NB4 (cell line): ENCODE measurements at regions not wholly inside any gene's neighbourhood (a gene's known extent, or its start where the extent isn't known, plus 50 kb on each side); places are given as distances from the start of the nearest gene placed in this dataset.
A peak's percentile ranks its signal among the peaks of the same experiment; 100 is the strongest.

Experiments
- DNase-seq: peaks from one replicate; pipeline ENCODE4 v3.0.0; 2010; ENCODE audit warnings: low read depth
- H3K4me3 ChIP-seq: one replicate; pipeline ENCODE4 v1.5.1; 2011; ENCODE audit warnings: mild to moderate bottlenecking, low read depth, low read length, moderate library complexity
- MYC ChIP-seq: IDR thresholded peaks from 2 replicates; pipeline ENCODE4 v1.6.1; 2011; ENCODE audit warnings: low read depth, low read length
- POLR2A ChIP-seq: IDR thresholded peaks from 2 replicates; pipeline ENCODE4 v1.6.1; 2011; ENCODE audit warnings: mild to moderate bottlenecking; ENCODE audit not compliant: insufficient read length; ENCODE audit errors: extremely low read depth
- TF ChIP-seq, protein P1 (sequence below): IDR thresholded peaks from 2 replicates; pipeline ENCODE4 v1.6.1; 2011; ENCODE audit warnings: low read depth, low read length
- TF ChIP-seq, protein P2 (sequence below): IDR thresholded peaks from one replicate; pipeline ENCODE4 v1.5.1; 2012; ENCODE audit warnings: low read depth, low read length

GRCh38 chr6:25064006-25064405 is 128.2 kb upstream of the RIPOR2 start:
- DNase-seq: no peak
- no peak overlapping the region for H3K4me3 ChIP-seq
- TF ChIP-seq MYC (no peak), POLR2A (no peak)
- TF ChIP-seq, protein P1, sequence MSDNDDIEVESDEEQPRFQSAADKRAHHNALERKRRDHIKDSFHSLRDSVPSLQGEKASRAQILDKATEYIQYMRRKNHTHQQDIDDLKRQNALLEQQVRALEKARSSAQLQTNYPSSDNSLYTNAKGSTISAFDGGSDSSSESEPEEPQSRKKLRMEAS: no peak
- TF ChIP-seq, protein P2, sequence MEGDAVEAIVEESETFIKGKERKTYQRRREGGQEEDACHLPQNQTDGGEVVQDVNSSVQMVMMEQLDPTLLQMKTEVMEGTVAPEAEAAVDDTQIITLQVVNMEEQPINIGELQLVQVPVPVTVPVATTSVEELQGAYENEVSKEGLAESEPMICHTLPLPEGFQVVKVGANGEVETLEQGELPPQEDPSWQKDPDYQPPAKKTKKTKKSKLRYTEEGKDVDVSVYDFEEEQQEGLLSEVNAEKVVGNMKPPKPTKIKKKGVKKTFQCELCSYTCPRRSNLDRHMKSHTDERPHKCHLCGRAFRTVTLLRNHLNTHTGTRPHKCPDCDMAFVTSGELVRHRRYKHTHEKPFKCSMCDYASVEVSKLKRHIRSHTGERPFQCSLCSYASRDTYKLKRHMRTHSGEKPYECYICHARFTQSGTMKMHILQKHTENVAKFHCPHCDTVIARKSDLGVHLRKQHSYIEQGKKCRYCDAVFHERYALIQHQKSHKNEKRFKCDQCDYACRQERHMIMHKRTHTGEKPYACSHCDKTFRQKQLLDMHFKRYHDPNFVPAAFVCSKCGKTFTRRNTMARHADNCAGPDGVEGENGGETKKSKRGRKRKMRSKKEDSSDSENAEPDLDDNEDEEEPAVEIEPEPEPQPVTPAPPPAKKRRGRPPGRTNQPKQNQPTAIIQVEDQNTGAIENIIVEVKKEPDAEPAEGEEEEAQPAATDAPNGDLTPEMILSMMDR: no peak

DNA sequence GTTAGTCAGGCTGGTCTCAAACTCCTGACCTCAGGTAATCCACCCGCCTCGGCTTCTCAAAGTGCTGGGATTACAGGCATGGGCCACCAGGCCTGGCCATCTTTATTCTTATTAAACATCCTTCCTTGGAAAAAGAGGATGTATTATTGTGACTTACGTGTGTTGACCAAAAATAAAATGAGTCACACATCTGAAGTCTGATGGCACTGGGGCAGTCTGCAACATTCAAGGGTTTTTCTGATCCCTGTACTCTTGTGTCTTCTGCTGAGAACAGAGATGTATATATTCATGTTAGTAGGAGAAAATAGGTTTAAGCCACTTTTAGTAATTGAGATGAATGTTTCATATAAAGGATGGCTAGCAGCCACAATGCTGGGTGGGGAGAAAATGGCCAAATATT is 129.9 kb upstream of the RIPOR2 start:
- H3K4me3 ChIP-seq: no peak overlapping the region
- TF ChIP-seq MYC (no peak), POLR2A (no peak)
- TF ChIP-seq, protein P1: no peak
- TF ChIP-seq, protein P2: no peak
- DNase-seq: no peak

- TF ChIP-seq, protein P1: no peak
- TF ChIP-seq, protein P2: no peak
- TF ChIP-seq MYC (no peak), POLR2A (no peak)
- H3K4me3 ChIP-seq: no peak overlapping the region
- no peak for DNase-seq
These were observed 130.8 kb upstream of the RIPOR2 start for GRCh38 chr6:25066593-25066992.

GRCh38 chr6:25068866-25069265 is 133.1 kb upstream of the RIPOR2 start:
- TF ChIP-seq MYC (no peak), POLR2A (no peak)
- TF ChIP-seq, protein P1: no peak
- TF ChIP-seq, protein P2: no peak
- no peak for DNase-seq
- H3K4me3 ChIP-seq: no peak overlapping the region

- H3K4me3 ChIP-seq: no peak overlapping the region
- peak; percentile 87 for DNase-seq
- TF ChIP-seq, protein P1: peak; percentile 39; the same call in 1 of the 2 replicates
- TF ChIP-seq, protein P2: peak; percentile 87
- TF ChIP-seq POLR2A (no peak), MYC (0 out of 2 replicates have a peak, but pooled peaks have one; percentile 26)
These were observed 135.0 kb upstream of the RIPOR2 start for GRCh38 chr6:25070547-25071366.
